GM18508 (cell line): ENCODE measurements at regions not wholly inside any gene's neighbourhood (a gene's known extent, or its start where the extent isn't known, plus 50 kb on each side); places are given as distances from the start of the nearest gene placed in this dataset.

ENCODE experiments used
- ATAC-seq: cut with Tn5 transposase; IDR thresholded peaks from one replicate; pipeline ENCODE4 v1.9.1; 2021; ENCODE audit warnings: moderate number of reproducible peaks; ENCODE audit not compliant: insufficient read depth, unreplicated experiment

DNA sequence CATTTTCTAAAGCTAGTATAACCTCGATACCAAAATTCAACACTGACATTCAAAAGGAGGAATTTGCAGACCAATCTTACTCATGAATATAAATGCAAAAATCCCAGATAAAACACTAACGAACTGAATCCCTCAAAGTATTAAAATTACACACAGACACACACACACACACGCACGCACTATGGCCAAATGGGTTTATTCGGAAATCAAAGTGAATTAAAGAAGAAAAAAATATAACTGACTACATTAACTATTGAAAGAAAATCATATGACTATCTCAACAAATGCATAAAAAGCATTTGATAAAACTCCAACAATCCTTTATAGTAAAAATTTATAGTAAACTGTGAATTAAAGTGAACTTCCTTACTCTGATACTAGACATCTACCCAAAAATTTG lies 97.9 kb upstream of the HNRNPA3 start:
- no peak for ATAC-seq

DNA sequence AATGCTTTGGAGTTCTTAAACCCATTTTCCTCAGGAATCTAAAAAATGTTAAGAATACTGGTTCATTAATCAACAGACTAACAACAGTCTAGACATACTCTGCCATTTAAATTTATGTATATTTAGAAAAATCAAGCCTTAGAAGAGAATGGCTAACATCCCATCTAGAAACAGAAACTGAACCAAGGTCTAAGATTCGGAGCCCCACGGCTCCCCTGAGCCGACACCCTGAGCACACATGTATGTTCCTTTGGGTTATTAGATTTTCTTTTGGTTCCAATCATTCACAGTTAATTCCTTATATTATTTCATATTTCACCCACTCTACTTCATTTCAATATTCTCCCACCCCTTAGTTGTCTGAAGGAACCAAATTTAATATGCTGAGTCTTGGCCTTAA lies 94.8 kb upstream of the HNRNPA3 start:
- no peak for ATAC-seq

DNA sequence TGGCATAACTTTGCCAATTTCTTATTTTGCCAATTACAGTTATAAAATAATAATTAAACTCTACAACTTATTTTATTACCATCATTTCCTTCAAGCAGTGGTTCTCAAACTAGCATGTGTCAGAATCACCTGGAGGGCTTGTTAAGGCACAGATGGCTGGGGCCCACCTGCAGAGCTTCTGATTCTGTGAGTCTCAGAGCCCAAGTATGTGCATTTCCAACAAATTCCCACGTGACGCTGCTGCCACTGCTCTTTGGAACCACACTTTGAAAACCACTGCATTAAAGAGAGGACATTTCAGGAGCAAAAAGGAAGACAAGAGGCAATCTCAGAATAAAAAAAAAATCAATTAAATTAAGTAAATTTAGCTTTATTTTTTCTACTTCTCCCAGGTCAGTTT lies 94.0 kb upstream of the HNRNPA3 start:
- ATAC-seq, result no peak

DNA sequence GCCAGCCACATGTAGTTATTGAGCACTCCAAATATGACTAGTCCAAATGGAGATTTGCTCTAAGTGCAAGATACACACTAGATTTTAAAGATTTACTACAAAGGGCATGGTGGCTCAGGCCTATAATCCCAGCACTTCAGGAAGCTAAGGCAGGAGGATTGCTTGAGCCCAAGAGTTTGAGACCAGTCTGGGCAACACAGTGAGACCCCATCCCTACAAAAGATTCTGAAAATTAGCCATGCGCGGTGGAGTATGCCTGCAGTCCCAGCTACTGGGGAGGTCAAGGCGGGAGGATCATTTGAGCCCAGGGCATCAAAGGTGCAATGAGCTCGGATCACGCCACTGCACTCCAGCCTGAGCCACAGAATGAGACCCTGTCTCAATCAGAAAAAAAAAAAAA lies 93.5 kb upstream of the HNRNPA3 start:
- ATAC-seq, result no peak

DNA sequence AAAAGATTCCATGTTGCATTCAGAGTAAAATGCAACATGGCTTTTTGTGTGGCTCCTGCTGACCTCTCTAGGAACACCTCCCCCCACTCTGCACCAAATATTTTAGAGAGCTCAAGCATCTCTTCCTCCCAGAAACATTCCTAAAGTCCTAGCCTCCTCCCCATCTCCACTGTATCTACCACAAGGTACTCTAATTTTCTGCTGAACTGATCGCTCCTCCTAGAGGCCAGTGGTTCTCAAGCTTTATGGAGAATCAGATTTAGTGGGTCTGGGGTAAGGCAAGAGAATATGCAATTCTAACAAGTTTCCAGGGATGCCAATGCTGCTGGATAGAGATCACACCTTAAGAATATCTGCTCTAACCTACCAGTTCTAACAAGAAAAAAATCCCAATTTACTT lies 89.5 kb upstream of the HNRNPA3 start:
- no peak for ATAC-seq

DNA sequence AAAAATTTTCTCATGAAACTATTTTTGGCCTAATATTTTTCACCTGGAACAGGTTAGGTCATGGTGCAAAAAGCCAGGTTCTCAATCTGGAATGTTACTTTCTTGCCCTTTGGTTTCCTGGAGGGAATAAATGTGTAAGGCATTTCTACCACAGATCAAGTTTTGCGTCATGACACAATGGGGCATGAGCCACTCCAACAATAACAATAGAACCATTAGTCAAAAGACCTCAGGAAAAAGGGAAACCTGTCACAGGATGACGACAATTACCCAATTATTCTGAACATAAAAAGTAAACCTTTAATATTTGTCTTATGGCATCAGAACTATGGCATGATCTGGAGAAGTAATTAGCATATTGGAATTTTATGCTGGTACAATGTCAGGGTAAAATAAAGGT lies 88.2 kb upstream of the HNRNPA3 start:
- no peak for ATAC-seq

DNA sequence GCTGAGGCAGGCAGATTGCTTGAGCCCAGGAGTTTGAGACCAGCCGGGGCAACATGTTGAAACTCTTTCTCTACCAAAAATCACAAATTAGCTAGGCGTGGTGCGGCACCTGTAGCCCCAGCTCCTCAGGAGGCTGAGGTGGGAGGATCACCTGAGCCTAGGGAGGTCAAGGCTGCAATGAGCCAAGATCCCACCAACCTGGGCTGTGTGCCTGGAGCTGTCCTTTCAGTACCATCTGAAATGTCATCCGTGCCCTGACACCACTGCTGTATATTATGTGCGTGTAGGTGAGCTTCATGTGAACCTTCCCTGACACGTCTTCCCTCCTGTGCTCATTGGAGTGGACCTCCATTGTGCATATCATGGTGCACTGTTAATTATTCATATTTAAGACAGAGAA lies 84.8 kb upstream of the HNRNPA3 start:
- no peak for ATAC-seq

DNA sequence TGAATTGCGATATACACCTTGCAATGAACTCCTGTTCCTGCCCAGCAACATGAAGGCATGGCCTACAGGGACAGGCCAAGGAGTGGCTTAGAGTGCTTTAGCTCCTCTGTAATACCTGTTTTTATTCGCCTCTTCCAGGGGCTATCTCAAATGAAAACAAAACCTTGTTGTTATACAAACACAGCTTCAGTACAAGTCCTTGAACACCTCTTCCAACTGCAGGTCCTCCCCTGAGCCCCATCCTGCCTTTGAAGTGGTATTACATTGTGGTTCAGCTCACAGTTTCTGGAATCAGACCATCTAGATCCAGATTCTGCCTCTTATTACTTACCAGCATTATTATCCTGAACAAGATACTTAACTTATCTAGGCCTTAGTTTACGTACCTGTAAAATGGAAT lies 83.0 kb upstream of the HNRNPA3 start:
- no peak for ATAC-seq

DNA sequence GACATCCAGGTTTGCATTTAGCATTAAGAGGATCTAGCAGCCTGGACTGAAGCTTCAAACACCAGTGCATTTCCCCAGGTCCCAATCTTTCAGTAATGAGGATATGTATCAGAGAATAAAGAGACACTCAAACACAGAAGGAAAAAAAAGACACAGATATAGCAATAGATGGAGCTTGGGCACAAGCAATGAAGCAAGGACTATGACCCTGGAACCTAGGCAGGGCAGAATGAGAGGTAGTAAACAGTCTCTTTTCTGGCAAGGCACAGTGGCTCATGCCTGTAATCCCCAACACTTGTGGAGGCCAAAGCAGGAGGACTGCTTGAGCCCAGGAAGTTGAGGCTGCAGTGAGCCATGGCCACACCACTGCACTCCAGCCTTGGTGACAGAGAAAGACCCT lies 80.7 kb upstream of the HNRNPA3 start:
- ATAC-seq, result no peak

DNA sequence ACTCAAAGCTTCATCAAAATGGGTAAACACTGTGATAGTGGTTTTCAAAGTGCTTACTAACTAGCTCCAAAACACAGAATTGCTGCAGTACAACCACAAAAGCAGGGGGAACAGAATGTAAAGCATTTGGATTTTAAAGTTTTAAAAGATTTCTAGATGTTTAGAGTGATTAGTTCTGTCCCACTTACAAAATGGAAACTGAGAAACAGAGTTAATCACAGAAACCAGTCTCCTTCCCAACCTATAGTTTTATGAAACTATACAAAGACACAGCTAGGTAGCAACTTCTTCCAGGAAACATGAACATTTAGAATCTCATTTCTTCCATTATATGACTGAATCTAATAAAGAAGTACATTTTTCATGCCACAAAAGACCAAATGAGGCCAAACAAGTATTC lies 73.8 kb upstream of the HNRNPA3 start:
- no peak for ATAC-seq

DNA sequence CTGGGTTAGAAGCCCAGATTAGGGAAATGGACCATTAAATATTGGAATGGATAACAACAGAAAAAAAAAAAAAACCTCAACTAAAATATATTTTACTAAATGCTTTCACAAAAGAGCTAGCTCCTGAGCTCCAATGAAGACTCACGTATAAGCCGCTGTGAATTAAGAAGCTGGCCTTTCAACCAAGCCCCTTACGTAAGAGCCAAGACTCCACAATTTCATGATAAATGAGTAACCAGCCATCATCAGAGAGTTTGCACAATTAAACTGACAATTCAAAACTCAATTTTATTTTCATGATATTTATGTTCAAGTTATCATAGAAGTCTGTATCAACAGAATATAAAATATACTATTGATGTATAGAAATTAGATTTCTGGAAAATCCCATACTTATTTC lies 70.7 kb upstream of the HNRNPA3 start:
- no peak for ATAC-seq

DNA sequence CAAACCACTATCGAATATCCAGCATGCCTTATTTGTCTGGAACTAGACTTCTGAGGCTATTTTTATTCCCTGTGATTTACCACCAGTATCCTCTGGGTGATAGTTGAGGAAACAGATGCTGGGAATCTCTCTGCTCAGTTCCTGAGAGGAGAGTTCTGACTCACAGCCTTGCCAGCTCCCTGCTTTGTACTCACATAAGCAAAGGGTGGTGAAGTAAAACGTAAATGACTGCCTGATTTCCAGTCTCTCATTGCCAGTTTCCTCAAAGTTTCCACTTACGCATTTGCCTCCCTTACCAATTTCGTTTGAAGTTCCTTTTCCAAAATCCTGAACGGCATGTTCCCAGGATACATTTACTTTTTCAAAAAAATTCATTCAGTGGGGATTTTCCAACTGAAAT lies 69.2 kb upstream of the HNRNPA3 start:
- no peak for ATAC-seq

DNA sequence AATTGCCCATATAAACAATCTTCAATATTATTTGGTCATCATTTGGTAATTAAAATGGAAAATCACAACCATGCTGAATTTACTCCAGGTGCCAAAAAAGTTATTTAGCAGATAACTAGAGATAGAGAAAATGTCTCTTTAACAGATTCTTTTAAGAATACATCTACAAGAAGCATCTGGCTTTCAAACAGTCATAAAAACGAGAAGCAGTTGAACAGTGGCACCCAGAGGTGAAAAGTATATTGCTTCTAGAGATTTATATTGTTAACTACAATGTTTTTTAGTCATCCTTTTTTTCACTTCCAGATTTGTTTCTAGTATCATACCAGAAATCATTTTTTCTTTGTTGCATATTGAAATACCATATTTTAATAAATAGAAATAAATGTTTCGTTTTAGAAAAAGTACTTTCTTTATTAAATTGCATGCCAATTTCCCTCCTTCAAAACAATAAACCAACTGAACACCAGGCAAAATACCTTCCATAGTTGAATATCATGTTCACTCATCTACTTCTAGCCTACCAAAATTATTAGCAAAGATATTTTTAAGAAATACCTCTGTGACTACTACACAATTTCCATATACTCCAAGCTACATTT lies 65.4 kb upstream of the HNRNPA3 start:
- ATAC-seq, result peak; percentile 47

DNA sequence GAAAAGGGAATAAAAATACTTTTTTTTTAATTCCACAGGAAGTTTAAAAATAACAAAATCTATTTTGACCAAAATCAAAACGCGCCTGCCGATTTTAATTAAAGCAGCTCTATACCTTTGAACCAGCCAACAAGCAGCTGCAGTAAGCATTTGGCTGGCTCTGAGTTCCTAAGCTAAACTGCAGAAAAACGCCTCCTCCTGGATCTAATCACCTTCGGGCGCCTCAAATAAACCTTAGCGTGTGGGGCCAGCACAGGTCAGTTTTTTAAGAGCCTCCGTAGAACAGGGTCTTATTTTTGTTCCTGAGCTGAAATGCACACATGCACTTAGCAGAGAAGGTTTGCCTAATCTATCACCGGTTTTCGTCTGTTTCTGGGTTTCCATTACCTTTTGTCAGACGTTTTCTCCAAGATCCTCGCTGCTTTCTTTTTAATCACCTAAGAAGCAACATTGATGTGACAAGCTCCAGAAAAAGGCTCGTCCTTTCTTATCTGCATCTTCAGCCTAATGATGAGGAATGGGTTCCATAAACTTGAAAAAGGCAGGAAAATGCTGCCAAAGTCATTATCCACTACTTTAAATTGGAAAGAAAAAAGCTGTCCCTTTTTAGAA lies 64.7 kb upstream of the HNRNPA3 start:
- no peak for ATAC-seq

DNA sequence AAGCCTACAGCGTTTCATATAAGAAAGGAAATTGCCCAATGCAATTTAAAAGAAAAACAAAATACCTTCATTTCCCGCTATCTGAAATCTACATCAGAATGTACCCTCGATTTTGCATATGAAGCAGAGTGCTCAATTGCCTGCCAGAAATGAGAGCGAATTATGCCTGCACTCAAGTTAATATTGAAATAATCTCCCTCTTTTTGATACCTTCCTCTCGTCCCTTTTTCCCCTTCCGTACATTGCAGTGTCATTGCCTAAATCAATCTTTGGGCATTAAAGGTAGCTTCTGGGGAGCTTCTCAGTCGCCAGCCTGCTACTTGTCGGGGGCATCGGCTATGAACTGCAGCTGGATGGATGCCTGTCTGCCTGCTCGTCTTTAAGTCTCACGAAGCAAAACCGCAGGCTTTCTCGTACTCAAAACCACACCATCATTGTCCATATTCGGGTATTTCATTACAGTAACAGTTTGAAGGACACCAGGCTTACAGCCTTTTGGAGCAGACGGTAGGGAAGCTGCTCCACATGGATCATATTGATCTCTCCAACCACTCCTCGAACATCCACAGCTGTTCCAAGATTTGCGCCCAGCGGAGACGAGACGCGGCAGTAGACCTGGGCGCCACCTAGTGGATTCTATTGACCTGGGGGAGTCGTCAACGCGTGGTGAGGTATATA lies 64.0 kb upstream of the HNRNPA3 start:
- peak; percentile 52 for ATAC-seq

DNA sequence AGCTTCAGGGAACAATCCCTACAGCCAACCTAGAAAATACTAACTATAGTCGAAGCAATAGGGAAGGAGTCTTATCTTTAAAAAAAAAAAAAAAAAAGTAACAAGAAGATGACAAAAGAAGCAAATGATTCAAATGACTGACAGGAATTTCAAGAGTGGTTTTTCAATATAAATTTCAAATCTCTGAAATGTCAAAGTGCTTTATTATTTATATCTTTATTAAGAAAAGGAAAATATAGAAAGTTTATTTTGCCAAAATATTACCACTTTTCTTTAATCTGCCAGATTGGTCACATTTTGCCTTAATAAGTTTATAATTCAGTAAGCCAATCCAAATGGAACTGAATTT lies 63.5 kb upstream of the HNRNPA3 start:
- ATAC-seq, result no peak

DNA sequence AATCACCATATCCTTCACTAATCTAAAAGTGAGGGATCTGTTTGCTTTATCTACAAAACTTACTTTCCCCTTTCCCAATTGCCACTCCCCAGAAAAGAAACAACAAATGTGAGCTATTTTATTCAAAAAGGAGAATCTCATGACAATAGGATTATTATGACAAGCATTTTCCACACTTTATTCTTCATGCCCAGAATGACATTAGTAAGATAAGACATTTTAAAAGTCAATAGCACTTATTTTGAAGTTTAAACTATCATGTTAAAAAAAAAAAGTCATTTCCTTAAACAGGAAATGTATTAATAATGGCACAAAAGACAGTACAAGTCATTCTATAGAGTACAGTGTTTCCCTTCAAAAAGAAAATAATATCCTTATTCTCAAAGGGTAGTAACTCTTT lies 58.8 kb upstream of the HNRNPA3 start:
- ATAC-seq, result no peak

DNA sequence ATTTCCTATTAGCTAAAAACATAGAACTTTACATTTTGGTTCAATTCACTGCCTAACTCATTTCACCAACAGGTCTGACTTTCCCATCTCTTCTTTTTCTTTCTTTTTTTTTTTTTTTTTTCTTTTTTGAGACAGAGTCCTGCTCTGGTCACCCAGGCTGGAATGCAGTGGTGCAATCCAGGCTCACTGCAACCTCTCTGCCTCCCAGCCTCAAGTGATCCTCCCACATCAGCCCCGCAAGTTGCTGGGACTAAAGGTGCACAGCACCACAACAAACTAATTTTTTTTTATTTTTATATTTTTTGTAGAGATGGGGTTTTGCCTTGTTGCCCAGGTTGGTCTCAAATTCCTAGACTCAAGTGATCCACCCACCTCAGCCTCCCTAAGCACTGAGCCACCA lies 57.8 kb upstream of the HNRNPA3 start:
- no peak for ATAC-seq

DNA sequence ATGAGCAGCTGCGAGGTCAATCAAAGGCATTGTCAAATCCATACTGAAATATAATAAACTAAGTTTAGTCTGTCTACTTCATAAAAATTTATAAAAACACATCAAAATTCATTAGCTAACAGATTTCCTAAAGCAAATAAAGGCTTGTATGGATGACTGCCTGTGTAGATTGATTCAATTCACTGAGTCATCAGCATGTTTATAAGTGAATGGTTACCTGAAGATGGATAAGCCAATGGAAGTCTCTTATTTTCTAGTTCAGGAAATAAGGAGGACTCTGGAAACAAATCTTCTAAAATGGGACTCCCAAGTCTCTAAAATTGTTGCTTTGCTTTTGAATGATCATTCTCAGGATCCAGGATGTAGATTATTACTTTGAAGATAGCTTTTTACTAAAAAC lies 57.0 kb upstream of the HNRNPA3 start:
- no peak for ATAC-seq

DNA sequence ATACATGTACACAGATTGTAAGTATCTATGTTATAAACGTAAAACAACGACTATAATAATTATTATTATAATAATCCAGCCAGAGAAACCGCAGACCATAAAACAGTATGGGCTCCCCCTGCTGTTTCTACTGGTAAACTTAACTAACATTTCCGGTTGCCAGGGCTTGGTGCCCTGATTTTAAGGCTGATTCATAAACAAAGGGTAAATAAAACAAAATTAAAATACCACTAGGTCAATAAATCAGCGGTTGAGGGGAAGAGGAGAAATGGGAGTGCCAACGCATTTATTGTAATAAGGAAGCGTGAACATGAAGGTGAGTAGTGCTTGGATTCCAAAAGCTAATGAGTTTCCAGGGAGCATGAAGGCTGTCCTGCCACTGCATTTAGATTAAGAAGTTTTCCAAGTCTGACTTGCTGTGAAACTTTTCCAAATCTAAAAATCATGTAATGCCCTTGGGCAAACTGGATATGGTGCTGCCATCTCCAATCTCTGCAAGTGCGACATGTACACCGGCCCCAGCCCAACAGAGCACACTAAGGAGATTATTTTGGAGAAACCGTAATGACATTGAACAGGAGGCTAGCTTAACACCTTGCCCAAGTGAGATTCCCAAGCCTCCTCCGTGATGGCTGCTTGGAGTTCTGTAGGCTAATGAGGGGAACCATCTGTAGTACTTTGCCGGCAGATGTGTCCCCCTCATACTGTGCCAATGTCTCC lies 50.7 kb upstream of the HNRNPA3 start:
- no peak for ATAC-seq
